ENCODE measurements at regions not wholly inside any gene's neighbourhood (a gene's known extent, or its start where the extent isn't known, plus 50 kb on each side); places are given as distances from the start of the nearest gene placed in this dataset.

DNA sequence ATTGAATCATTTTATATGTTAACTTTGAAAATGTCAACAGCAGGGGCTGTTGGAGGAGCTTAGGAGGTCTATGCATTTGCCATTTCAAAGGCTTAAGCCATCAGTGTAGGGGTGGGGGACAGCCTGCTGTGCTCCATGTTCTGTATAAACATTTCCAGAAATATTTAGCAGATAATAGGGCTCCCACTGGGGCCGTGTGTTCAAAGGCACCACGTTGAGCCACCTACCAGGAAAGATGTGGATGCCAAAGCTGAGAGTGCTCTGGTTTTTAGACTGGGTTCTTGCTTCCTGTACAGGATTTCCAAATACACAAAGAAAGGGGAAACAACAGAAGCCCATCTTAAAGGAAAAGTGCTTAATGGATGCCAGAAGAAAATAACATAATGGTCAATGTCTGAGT lies 219.5 kb downstream of the CENPC start (continued):
- no peak for TF ChIP-seq TAF1 (IDR thresholded peaks at IDR 0.05; ENCODE audit: borderline replicate concordance, low read depth, low read length)
- no peak for TF ChIP-seq JUND (IDR thresholded peaks at IDR 0.05)
- TF ChIP-seq, protein P1, sequence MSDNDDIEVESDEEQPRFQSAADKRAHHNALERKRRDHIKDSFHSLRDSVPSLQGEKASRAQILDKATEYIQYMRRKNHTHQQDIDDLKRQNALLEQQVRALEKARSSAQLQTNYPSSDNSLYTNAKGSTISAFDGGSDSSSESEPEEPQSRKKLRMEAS (IDR thresholded peaks at IDR 0.05; ENCODE audit: low read depth): no peak
- TF ChIP-seq, protein P2, sequence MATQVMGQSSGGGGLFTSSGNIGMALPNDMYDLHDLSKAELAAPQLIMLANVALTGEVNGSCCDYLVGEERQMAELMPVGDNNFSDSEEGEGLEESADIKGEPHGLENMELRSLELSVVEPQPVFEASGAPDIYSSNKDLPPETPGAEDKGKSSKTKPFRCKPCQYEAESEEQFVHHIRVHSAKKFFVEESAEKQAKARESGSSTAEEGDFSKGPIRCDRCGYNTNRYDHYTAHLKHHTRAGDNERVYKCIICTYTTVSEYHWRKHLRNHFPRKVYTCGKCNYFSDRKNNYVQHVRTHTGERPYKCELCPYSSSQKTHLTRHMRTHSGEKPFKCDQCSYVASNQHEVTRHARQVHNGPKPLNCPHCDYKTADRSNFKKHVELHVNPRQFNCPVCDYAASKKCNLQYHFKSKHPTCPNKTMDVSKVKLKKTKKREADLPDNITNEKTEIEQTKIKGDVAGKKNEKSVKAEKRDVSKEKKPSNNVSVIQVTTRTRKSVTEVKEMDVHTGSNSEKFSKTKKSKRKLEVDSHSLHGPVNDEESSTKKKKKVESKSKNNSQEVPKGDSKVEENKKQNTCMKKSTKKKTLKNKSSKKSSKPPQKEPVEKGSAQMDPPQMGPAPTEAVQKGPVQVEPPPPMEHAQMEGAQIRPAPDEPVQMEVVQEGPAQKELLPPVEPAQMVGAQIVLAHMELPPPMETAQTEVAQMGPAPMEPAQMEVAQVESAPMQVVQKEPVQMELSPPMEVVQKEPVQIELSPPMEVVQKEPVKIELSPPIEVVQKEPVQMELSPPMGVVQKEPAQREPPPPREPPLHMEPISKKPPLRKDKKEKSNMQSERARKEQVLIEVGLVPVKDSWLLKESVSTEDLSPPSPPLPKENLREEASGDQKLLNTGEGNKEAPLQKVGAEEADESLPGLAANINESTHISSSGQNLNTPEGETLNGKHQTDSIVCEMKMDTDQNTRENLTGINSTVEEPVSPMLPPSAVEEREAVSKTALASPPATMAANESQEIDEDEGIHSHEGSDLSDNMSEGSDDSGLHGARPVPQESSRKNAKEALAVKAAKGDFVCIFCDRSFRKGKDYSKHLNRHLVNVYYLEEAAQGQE (IDR thresholded peaks at IDR 0.05; ENCODE audit: low read depth, low read length): no peak

DNA sequence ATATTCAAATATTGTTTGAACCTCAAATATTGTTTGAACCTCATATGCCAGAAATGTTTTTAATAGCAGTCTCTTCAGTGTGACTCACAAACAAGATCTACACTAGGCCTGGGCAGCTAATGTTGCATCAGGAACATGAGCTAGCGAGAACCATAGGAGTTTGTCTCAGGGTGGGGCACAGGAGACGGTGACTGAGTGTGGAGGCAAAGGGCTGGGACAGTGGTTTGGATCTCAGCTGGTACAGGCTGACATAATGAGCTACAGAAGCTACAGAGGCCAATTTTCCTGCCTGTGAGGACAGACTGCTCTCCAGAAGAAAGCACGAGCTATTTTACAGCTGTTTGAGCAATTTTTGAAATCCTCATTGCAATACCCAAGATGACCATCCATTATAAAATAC lies 224.7 kb downstream of the CENPC start:
- no peaks in the 10 kb centered on the region for H3K79me2 ChIP-seq (ENCODE audit: insufficient read depth)
- H3K27me3 ChIP-seq (ENCODE audit: insufficient read depth): no peaks in the 10 kb centered on the region; the same call in 1 of the 2 replicates
- no peaks in the 10 kb centered on the region for H3K4me1 ChIP-seq (ENCODE audit: control insufficient read depth in 1 of 2, insufficient read depth in 2 of 2, low read depth in 1 of 2, low read length in 1 of 2)
- no peak overlapping the region for H3K4me2 ChIP-seq
- 5% methylated on average over 3 of the region's 3 CpGs for WGBS (ENCODE audit: low lambda C conversion rate)
- H3K36me3 ChIP-seq (replicated peaks in 1 of 2; ENCODE audit: control insufficient read depth in 1 of 2, insufficient read depth in 2 of 2, low read length in 1 of 2): no peaks in the 10 kb centered on the region
- H3K9ac ChIP-seq: no peak overlapping the region
- no peak for DNase-seq
- no peak overlapping the region for H3K27ac ChIP-seq (ENCODE audit: low read depth in 2 of 2, low read length in 1 of 2)
- no peak overlapping the region for H2AFZ ChIP-seq (ENCODE audit: low read depth)
- H4K20me1 ChIP-seq (ENCODE audit: insufficient read depth): no peaks in the 10 kb centered on the region
- H3K9me2 ChIP-seq: no peaks in the 10 kb centered on the region
- no peak overlapping the region for H3K4me3 ChIP-seq (ENCODE audit: low read depth in 2 of 2, low read length in 1 of 2)
- no peaks in the 10 kb centered on the region for H3F3A ChIP-seq (replicated peaks; ENCODE audit: insufficient read depth)
- CTCF ChIA-PET: interaction anchor here (0.7 to 1.3 kb wide), 3 partner anchors 11 to 596 kb away, joined by 3 read pairs; no protein-coding TSS in a partner anchor
- POLR2A ChIA-PET: no interaction called here
- TF ChIP-seq, protein P2 (IDR thresholded peaks at IDR 0.05; ENCODE audit: low read depth, low read length): no peak
- TF ChIP-seq RXRA (IDR thresholded peaks at IDR 0.05; ENCODE audit: borderline replicate concordance, low read depth) (no peak), TAF1 (IDR thresholded peaks at IDR 0.05; ENCODE audit: borderline replicate concordance, low read depth, low read length) (no peak), EZH2phosphoT487 (IDR thresholded peaks at IDR 0.05; ENCODE audit: borderline replicate concordance, low read depth) (no peak), CHD2 (IDR thresholded peaks at IDR 0.05; ENCODE audit: low read length, partially characterized antibody) (no peak), NRF1 (IDR thresholded peaks at IDR 0.05; ENCODE audit: low read depth, low read length) (no peak), FOSL2 (IDR thresholded peaks at IDR 0.05; ENCODE audit: borderline replicate concordance, low read depth) (no peak), SIN3A (IDR thresholded peaks at IDR 0.05; ENCODE audit: borderline replicate concordance, low read depth, low read length) (no peak), MEF2A (IDR thresholded peaks at IDR 0.05; ENCODE audit: borderline replicate concordance, low read depth) (no peak), SMC3 (IDR thresholded peaks at IDR 0.05; ENCODE audit: low read depth, low read length) (no peak), RAD21 (IDR thresholded peaks at IDR 0.05; ENCODE audit: low read length) (no peak), JUND (IDR thresholded peaks at IDR 0.05) (no peak), FOXM1 (IDR thresholded peaks at IDR 0.05; ENCODE audit: low read depth) (no peak), GABPA (IDR thresholded peaks at IDR 0.05; ENCODE audit: low read depth) (no peak), GATA2 (CRISPR knock-in tag; IDR thresholded peaks at IDR 0.05) (no peak)
- TF ChIP-seq, protein P3, sequence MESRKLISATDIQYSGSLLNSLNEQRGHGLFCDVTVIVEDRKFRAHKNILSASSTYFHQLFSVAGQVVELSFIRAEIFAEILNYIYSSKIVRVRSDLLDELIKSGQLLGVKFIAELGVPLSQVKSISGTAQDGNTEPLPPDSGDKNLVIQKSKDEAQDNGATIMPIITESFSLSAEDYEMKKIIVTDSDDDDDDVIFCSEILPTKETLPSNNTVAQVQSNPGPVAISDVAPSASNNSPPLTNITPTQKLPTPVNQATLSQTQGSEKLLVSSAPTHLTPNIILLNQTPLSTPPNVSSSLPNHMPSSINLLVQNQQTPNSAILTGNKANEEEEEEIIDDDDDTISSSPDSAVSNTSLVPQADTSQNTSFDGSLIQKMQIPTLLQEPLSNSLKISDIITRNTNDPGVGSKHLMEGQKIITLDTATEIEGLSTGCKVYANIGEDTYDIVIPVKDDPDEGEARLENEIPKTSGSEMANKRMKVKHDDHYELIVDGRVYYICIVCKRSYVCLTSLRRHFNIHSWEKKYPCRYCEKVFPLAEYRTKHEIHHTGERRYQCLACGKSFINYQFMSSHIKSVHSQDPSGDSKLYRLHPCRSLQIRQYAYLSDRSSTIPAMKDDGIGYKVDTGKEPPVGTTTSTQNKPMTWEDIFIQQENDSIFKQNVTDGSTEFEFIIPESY (IDR thresholded peaks at IDR 0.05; ENCODE audit: borderline replicate concordance, low read depth): no peak
- TF ChIP-seq, protein P4, sequence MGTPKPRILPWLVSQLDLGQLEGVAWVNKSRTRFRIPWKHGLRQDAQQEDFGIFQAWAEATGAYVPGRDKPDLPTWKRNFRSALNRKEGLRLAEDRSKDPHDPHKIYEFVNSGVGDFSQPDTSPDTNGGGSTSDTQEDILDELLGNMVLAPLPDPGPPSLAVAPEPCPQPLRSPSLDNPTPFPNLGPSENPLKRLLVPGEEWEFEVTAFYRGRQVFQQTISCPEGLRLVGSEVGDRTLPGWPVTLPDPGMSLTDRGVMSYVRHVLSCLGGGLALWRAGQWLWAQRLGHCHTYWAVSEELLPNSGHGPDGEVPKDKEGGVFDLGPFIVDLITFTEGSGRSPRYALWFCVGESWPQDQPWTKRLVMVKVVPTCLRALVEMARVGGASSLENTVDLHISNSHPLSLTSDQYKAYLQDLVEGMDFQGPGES (IDR thresholded peaks at IDR 0.05; ENCODE audit: low read depth, low read length): no peak
- H3K9me3 ChIP-seq: no peaks in the 10 kb centered on the region

Measured in SK-N-SH (cell line).